ENCODE measurements at regions not wholly inside any gene's neighbourhood (a gene's known extent, or its start where the extent isn't known, plus 50 kb on each side); places are given as distances from the start of the nearest gene placed in this dataset.
A peak's percentile ranks its signal among the peaks of the same experiment; 100 is the strongest.
"Not testable (repeated sequence)": the region's sequence is repeated elsewhere in the genome, so short reads cannot be mapped to it uniquely, and the experiment has no call there.

GRCh38 chr16:59113004-59113670 lies 379.0 kb upstream of the GOT2 start:
- no peak for DNase-seq

- DNase-seq: no peak
Observed at GRCh38 chr16:59111280-59111679, 377.2 kb upstream of the GOT2 start.

GRCh38 chr16:59108374-59108773 lies 374.3 kb upstream of the GOT2 start:
- no peak for DNase-seq

DNA sequence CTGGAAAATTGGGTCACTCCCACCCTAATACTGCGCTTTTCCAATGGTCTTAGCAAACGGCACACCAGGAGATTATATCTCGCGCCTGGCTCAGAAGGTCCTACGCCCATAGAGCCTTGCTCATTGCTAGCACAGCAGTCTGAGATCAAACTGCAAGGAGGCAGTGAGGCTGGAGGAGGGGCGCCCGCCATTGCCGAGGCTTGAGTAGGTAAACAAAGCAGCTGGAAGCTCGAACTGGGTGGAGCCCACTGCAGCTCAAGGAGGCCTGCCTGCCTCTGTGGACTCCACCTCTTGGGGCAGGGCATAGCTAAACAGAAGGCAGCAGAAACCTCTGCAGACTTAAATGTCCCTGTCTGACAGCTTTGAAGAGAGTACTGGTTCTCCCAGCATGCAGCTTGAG lies 362.6 kb upstream of the GOT2 start:
- peak; percentile 13 for DNase-seq

DNA sequence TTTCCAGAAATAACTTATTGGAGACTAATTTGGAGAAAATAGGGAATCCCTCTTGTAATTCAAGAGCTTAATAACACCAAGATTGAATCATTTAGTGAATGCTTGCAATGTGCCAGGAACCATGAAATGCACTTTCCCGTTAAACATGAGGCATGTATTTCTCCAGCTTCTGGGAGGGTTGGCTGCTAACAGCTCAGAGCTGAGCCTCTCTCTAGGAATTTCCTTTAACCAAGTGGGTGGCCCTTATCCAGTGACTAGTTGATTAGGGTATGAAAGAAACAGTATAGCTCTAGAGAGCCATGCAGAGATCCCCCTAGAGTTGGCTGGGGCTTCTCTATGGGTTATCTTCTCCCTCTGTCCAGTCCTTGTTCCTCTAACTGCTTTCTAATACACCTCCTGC lies 356.4 kb upstream of the GOT2 start:
- DNase-seq: no peak

DNA sequence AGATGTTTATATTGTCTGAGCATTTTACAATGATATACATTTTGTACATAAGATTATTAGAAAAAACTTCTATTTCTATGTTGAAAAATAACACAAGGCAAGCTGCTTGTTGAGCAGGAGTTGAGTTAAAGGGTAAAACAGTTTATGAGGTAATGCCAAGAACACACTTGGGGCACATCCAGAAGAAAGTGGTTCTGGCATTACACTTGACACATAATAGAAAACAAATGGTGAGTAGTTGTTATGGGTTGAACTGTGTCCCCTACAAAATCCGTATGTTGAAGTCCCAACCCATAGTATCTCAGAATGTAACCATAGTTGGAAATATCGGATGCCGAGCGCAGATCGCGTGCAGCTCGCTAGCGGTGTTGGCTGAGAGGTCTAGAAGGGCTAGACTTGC lies 354.3 kb upstream of the GOT2 start:
- no peak for DNase-seq

DNA sequence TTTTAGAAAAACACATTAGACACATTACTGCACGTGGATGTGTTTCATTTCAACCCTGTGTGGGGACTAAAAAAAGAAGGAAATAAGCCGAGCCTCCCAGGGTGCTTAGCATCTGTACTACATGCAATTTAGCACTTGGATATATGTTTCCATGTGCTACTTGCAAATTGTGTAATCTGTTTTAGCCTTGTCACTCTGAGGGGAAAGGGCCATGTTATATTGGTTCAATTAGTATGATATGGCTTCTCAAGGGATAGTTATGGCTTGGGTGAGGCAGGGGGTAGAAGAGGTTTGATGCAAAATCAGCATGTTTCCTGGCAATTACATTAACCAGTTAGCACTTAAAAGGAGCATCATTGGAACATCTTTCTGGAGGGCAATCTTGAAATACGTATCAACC lies 353.5 kb upstream of the GOT2 start:
- DNase-seq: no peak

GRCh38 chr16:59067205-59067604 lies 333.1 kb upstream of the GOT2 start:
- DNase-seq: peak; percentile 84

DNA sequence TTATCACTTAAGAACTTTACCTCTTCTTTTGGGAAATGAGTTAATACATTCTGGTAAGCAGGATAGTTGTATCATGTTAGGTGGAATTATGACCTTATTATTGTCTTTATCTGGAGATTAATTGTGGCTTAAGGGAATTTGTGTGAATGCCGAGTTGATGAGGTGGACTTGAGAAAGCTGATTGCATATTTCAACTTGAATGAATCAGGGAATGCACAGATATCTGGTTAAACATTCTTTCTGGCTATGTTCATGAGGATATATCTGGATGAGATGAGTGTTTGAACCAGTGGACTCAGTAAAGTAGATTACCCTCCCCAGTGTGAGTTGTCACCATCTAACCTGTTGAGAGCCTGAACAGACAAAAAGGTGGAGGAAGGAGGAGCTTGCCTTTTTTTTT lies 326.1 kb upstream of the GOT2 start:
- no peak for DNase-seq

- no peak for DNase-seq
Observed at GRCh38 chr16:59058250-59058649, 324.1 kb upstream of the GOT2 start.

- DNase-seq: peak; percentile 8
Observed at GRCh38 chr16:59053911-59054310, 319.8 kb upstream of the GOT2 start.

GRCh38 chr16:59052231-59052630 lies 318.1 kb upstream of the GOT2 start:
- DNase-seq: no peak

DNA sequence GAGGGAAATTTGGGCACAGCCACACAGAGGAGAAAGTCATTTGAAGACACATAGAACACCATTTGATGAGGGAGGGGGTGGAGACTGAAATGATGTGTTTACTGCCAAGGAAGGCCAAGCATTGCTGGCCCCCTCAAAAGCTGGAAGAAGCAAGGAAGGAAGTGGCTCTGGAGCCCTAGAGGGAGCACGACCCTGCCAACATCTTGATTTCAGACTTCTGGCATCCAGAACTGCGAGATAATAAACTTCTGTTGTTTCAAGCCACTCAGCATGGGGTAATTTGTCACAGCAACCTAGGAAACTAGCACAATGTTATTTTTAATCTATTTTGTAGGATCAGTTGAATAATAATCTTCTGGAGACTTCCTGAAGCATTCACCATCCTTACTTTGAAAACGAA lies 314.8 kb upstream of the GOT2 start:
- DNase-seq: no peak

GRCh38 chr16:59047114-59047513 lies 313.0 kb upstream of the GOT2 start:
- DNase-seq: no peak

- DNase-seq: no peak
Observed at GRCh38 chr16:59046335-59046734, 312.2 kb upstream of the GOT2 start.

DNA sequence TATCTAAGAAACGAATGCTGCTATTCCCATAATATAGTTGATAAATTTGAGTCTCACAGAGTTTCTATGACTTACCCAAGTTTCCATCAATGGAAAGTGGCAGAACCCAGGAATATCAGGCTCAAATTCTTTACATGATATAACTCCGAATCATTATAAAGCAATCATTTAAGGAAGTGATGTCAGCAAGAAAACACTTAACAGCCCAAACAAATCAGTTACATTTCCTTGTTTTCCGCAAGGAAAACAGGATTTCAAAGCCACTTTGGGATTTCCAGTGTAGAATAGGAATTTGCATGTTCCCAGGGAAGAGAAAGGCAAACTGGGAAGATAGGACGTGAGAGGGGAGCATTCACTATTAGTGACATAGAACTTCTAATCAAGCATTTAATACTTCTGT lies 311.4 kb upstream of the GOT2 start:
- no peak for DNase-seq

- no peak for DNase-seq
Observed at GRCh38 chr16:59044616-59045015, 310.5 kb upstream of the GOT2 start.

- peak; percentile 28 for DNase-seq
Observed at GRCh38 chr16:59042301-59042700, 308.2 kb upstream of the GOT2 start.

GRCh38 chr16:59039066-59039720 lies 305.1 kb upstream of the GOT2 start:
- DNase-seq: no peak

- DNase-seq: no peak
Observed at GRCh38 chr16:59030923-59031485, 296.9 kb upstream of the GOT2 start.

- DNase-seq: no peak
Observed at GRCh38 chr16:59021751-59022150, 287.6 kb upstream of the GOT2 start.

- no peak for DNase-seq
Observed at GRCh38 chr16:59013930-59014329, 279.8 kb upstream of the GOT2 start.

DNA sequence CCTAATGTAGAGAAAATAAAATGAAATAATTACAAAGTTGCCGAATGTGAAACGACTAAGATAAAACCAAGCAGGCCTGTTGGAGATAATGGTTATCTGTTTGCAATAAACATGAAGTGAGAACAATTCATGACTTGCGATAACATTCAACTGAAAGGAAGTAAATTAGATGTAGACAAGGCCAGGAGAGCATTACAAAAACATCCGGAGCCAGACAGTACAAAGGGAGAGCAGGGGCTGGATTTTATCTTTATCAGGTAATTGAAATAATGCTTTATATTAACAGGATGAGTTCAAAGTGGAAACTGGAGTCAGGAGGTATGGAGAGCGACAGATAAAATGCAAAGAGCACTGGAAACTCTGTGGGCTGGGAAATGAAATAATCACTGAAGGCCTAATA lies 265.6 kb upstream of the GOT2 start:
- DNase-seq: no peak

- DNase-seq: not testable (repeated sequence)
Observed at GRCh38 chr16:58992755-58993154, 258.6 kb upstream of the GOT2 start.

Data from RPMI8226 (cell line).